T-cell (primary cell): ENCODE measurements at regions not wholly inside any gene's neighbourhood (a gene's known extent, or its start where the extent isn't known, plus 50 kb on each side); places are given as distances from the start of the nearest gene placed in this dataset.

ENCODE experiments used
- ATAC-seq, 4 experiments: fragments of 200-7000 bp in 3 of 4; fragments of 150-1000 bp in 1 of 4; cut with Tn5 transposase; replicated peaks in 1 of 4; 1 replicate in 3 of 4; 2 replicates in 1 of 4; pipeline ENCODE4 v1.10.0; 2021; ENCODE audit warnings: moderate library complexity in 3 of 4, mild to moderate bottlenecking in 2 of 4, moderate number of reproducible peaks in 1 of 4
- CTCF ChIA-PET, 2 donors: fragments of 300-600 bp; sonication (Branson Sonifier 250); formaldehyde crosslinking; loops; one replicate each; lab custom pipeline; 2022; ENCODE audit warnings: antibody characterized with exemption in 2 of 2; lab: Charles Lee
- POLR2A ChIA-PET, 2 donors: fragments of 300-600 bp; sonication (Branson Sonifier 250); formaldehyde crosslinking; loops; one replicate each; lab custom pipeline; 2022; ENCODE audit warnings: antibody characterized with exemption in 2 of 2; lab: Charles Lee
- DNase-seq, 35 experiments: peaks; one replicate each; pipeline versions ENCODE4 v3.0.0 to v3.0.0-alpha.2; 2013 to 2023
- H3K27ac ChIP-seq: one replicate; pipeline ENCODE4 v1.5.1; 2013; ENCODE audit warnings: low read length
- H3K27me3 ChIP-seq, 2 experiments: replicated peaks in 1 of 2; 1 replicate in 1 of 2; 2 replicates in 1 of 2; pipeline versions ENCODE4 v1.6.1 to v1.7.0; 2013; ENCODE audit warnings: low read length in 1 of 2, mixed read lengths in 1 of 2; ENCODE audit not compliant: control insufficient read depth in 2 of 2, insufficient read depth in 2 of 2; ENCODE audit errors: extremely low read depth in 1 of 2
- H3K36me3 ChIP-seq, 2 donors: 1 replicate in 1 of 2; 2 replicates in 1 of 2; pipeline versions ENCODE4 v1.6.1 to v1.7.0; 2013; ENCODE audit warnings: low read length in 1 of 2; ENCODE audit not compliant: control insufficient read depth in 2 of 2, insufficient read depth in 1 of 2; ENCODE audit errors: extremely low read depth in 1 of 2
- H3K4me1 ChIP-seq, 2 experiments: 1 replicate in 1 of 2; 2 replicates in 1 of 2; pipeline versions ENCODE4 v1.6.1 to v1.7.0; 2013; ENCODE audit warnings: low read length in 2 of 2, mixed read lengths in 1 of 2; ENCODE audit not compliant: insufficient read depth in 2 of 2, control insufficient read depth in 1 of 2; ENCODE audit errors: extremely low read depth in 1 of 2
- H3K4me3 ChIP-seq, 2 donors: 1 replicate in 1 of 2; 2 replicates in 1 of 2; pipeline versions ENCODE4 v1.5.1 to v1.7.0; 2013; ENCODE audit warnings: mild to moderate bottlenecking in 2 of 2, low read length in 1 of 2, moderate library complexity in 1 of 2; ENCODE audit not compliant: control insufficient read depth in 1 of 2; ENCODE audit errors: extremely low read depth in 1 of 2
- H3K9me3 ChIP-seq: 2 replicates; pipeline ENCODE4 v1.7.0; 2013
- H3K27ac Mint-ChIP-seq, 2 donors: one replicate each; pipeline ENCODE4 v1.8.0; 2020 to 2021; ENCODE audit warnings: mild to moderate bottlenecking in 2 of 2, mixed read lengths in 2 of 2
- H3K27me3 Mint-ChIP-seq, 2 donors: one replicate each; pipeline ENCODE4 v1.8.0; 2021 to 2022; ENCODE audit warnings: mixed read lengths in 2 of 2
- H3K36me3 Mint-ChIP-seq: one replicate; pipeline ENCODE4 v1.8.0; 2021; ENCODE audit warnings: mixed read lengths
- H3K4me1 Mint-ChIP-seq, 3 donors: one replicate each; pipeline ENCODE4 v1.8.0; 2020 to 2022; ENCODE audit warnings: mixed read lengths in 3 of 3, mild to moderate bottlenecking in 1 of 3
- H3K4me3 Mint-ChIP-seq, 3 donors: one replicate each; pipeline ENCODE4 v1.8.0; 2020 to 2022; ENCODE audit warnings: mild to moderate bottlenecking in 3 of 3, mixed read lengths in 3 of 3, moderate library complexity in 3 of 3
- H3K9me3 Mint-ChIP-seq, 3 donors: one replicate each; pipeline ENCODE4 v1.8.0; 2020 to 2022; ENCODE audit warnings: mixed read lengths in 3 of 3
- WGBS: methylation state at CpG from one replicate; pipeline ENCODE4 v1.1.5; 2013; ENCODE audit warnings: missing lambda C conversion rate; ENCODE audit not compliant: insufficient coverage; 5-methylcytosine and 5-hydroxymethylcytosine counted together

- Histone ChIP-seq H3K27me3 (no peaks in the 10 kb centered on the region), H3K9me3 (no peaks in the 10 kb centered on the region), H3K36me3 (no peaks in the 10 kb centered on the region), H3K4me1 (no peaks in the 10 kb centered on the region), H3K27ac (no peak overlapping the region), H3K4me3 (no peak overlapping the region)
- POLR2A ChIA-PET, result no interaction called here
- Mint-ChIP-seq H3K4me1 (no peaks in the 10 kb centered on the region), H3K27me3 (no peaks in the 10 kb centered on the region), H3K9me3 (peaks cover 6 to 17% (median 10%) of the 10 kb centered on the region in 3 donors), H3K4me3 (no peak overlapping the region), H3K27ac (no peak overlapping the region), H3K36me3 (no peaks in the 10 kb centered on the region)
- 83% methylated on average over 1 of the region's 3 CpGs for WGBS
- CTCF ChIA-PET, result no interaction called here
- DNase-seq (no peak), ATAC-seq (no peak)
These were observed 818.7 kb upstream of the PCDH9 start for GRCh38 chr13:68048802-68049359.

- Mint-ChIP-seq H3K36me3 (no peaks in the 10 kb centered on the region), H3K27me3 (no peaks in the 10 kb centered on the region), H3K9me3 (peaks cover 12 to 22% (median 14%) of the 10 kb centered on the region in 3 donors), H3K4me3 (no peak overlapping the region), H3K27ac (no peak overlapping the region), H3K4me1 (no peaks in the 10 kb centered on the region)
- Histone ChIP-seq H3K4me3 (no peak overlapping the region), H3K36me3 (no peaks in the 10 kb centered on the region), H3K27me3 (no peaks in the 10 kb centered on the region), H3K9me3 (no peaks in the 10 kb centered on the region), H3K4me1 (no peaks in the 10 kb centered on the region), H3K27ac (no peak overlapping the region)
- no peak for ATAC-seq
- POLR2A ChIA-PET, result no interaction called here
- DNase-seq, result no peak
- WGBS, result 60% methylated on average over 1 of the region's 3 CpGs
- CTCF ChIA-PET, result no interaction called here
These were observed 817.8 kb upstream of the PCDH9 start for GRCh38 chr13:68047889-68048288.

- ChIA-PET CTCF (no interaction called here), POLR2A (no interaction called here)
- H3K4me3 Mint-ChIP-seq, result no peak overlapping the region
- no peaks in the 10 kb centered on the region for H3K9me3 ChIP-seq
- H3K4me1 Mint-ChIP-seq, result no peaks in the 10 kb centered on the region
- no peaks in the 10 kb centered on the region for H3K4me1 ChIP-seq
- ATAC-seq (no peak), DNase-seq (no peak)
- H3K27me3 ChIP-seq, result no peaks in the 10 kb centered on the region
- WGBS, result no CpG with 5 or more reads among the region's 2 CpGs
- H3K9me3 Mint-ChIP-seq, result peaks cover 12 to 22% (median 14%) of the 10 kb centered on the region in 3 donors
- no peak overlapping the region for H3K27ac ChIP-seq
- H3K27ac Mint-ChIP-seq, result no peak overlapping the region
- H3K27me3 Mint-ChIP-seq, result no peaks in the 10 kb centered on the region
- H3K36me3 Mint-ChIP-seq, result no peaks in the 10 kb centered on the region
- H3K36me3 ChIP-seq, result no peaks in the 10 kb centered on the region
- H3K4me3 ChIP-seq, result no peak overlapping the region
These were observed 816.8 kb upstream of the PCDH9 start for GRCh38 chr13:68046903-68047302.

- Histone ChIP-seq H3K36me3 (no peaks in the 10 kb centered on the region), H3K9me3 (peaks cover 2% of the 10 kb centered on the region), H3K27me3 (no peaks in the 10 kb centered on the region), H3K4me3 (no peak overlapping the region), H3K4me1 (no peaks in the 10 kb centered on the region), H3K27ac (no peak overlapping the region)
- Mint-ChIP-seq H3K9me3 (peaks cover 2 to 19% (median 7%) of the 10 kb centered on the region in 3 donors), H3K27ac (no peak overlapping the region), H3K36me3 (no peaks in the 10 kb centered on the region), H3K27me3 (no peaks in the 10 kb centered on the region), H3K4me3 (no peak overlapping the region), H3K4me1 (no peaks in the 10 kb centered on the region)
- DNase-seq, result no peak
- ChIA-PET CTCF (no interaction called here), POLR2A (no interaction called here)
- no CpG with 5 or more reads among the region's 1 CpG for WGBS
- no peak for ATAC-seq
These were observed 800.1 kb upstream of the PCDH9 start for GRCh38 chr13:68030152-68030809.

GRCh38 chr13:68028701-68029100 is 798.6 kb upstream of the PCDH9 start:
- H3K36me3 ChIP-seq, result no peaks in the 10 kb centered on the region
- H3K4me3 ChIP-seq, result no peak overlapping the region
- Mint-ChIP-seq H3K4me3 (no peak overlapping the region), H3K36me3 (no peaks in the 10 kb centered on the region), H3K27ac (no peak overlapping the region), H3K4me1 (no peaks in the 10 kb centered on the region), H3K9me3 (peaks cover 2 to 24% (median 5%) of the 10 kb centered on the region in 3 donors), H3K27me3 (no peaks in the 10 kb centered on the region)
- CTCF ChIA-PET, result no interaction called here
- H3K27ac ChIP-seq, result no peak overlapping the region
- POLR2A ChIA-PET, result no interaction called here
- ATAC-seq, result no peak
- H3K4me1 ChIP-seq, result no peaks in the 10 kb centered on the region
- peaks cover 2% of the 10 kb centered on the region for H3K9me3 ChIP-seq
- DNase-seq, result no peak
- H3K27me3 ChIP-seq, result no peaks in the 10 kb centered on the region

- DNase-seq, result no peak
- Histone ChIP-seq H3K27ac (no peak overlapping the region), H3K4me1 (no peaks in the 10 kb centered on the region), H3K4me3 (no peak overlapping the region), H3K9me3 (no peaks in the 10 kb centered on the region), H3K27me3 (no peaks in the 10 kb centered on the region), H3K36me3 (no peaks in the 10 kb centered on the region)
- no peaks in the 10 kb centered on the region for H3K4me1 Mint-ChIP-seq
- no CpG with 5 or more reads among the region's 4 CpGs for WGBS
- no peak for ATAC-seq
- peaks cover 2 to 23% (median 10%) of the 10 kb centered on the region in 3 donors for H3K9me3 Mint-ChIP-seq
- ChIA-PET POLR2A (interaction anchor here in 1 of 2 donors (0.6 kb wide), 1 partner anchor 50 kb away, joined by 3 read pairs; no protein-coding TSS in a partner anchor), CTCF (no interaction called here)
- H3K27me3 Mint-ChIP-seq, result no peaks in the 10 kb centered on the region
- no peak overlapping the region for H3K4me3 Mint-ChIP-seq
- H3K36me3 Mint-ChIP-seq, result no peaks in the 10 kb centered on the region
- no peak overlapping the region for H3K27ac Mint-ChIP-seq
These were observed 797.2 kb upstream of the PCDH9 start for GRCh38 chr13:68027306-68027705.
